Adrenal gland (tissue), 5 donors: ENCODE measurements at regions not wholly inside any gene's neighbourhood (a gene's known extent, or its start where the extent isn't known, plus 50 kb on each side); places are given as distances from the start of the nearest gene placed in this dataset.

Experiments used
- CTCF ChIP-seq, 6 experiments: fragments of 450-650 bp in 4 of 6; fragments of 200-600 bp in 2 of 6; sonication (generic) in 1 of 6; IDR thresholded peaks; 1 replicate in 5 of 6; 2 replicates in 1 of 6; pipeline versions ENCODE4 v1.5.1 to v1.8.0; 2016 to 2021; ENCODE audit warnings: antibody characterized with exemption in 6 of 6, mild to moderate bottlenecking in 2 of 6, moderate library complexity in 1 of 6
- POLR2A ChIP-seq, 2 donors: fragments of 450-650 bp; IDR thresholded peaks; one replicate each; pipeline ENCODE4 v1.6.1; 2017; ENCODE audit warnings: antibody characterized with exemption in 2 of 2, mild to moderate bottlenecking in 2 of 2, moderate library complexity in 1 of 2
- donor health status: DM: no; HTN: no; CAD: no.

GRCh38 chr9:1411826-1412225, 361.7 kb downstream of the DMRT2 start:
- TF ChIP-seq CTCF (IDR thresholded peaks at IDR 0.05) (no peak), POLR2A (IDR thresholded peaks at IDR 0.05) (no peak)
